HCT116 (cell line): ENCODE measurements at regions not wholly inside any gene's neighbourhood (a gene's known extent, or its start where the extent isn't known, plus 50 kb on each side); places are given as distances from the start of the nearest gene placed in this dataset.

Source experiments
- ATAC-seq: fragments of 200-7000 bp; cut with Tn5 transposase; 2 replicates; pipeline ENCODE4 v1.9.1; 2020; ENCODE audit warnings: mild to moderate bottlenecking, moderate library complexity
- BruUV-seq: library from RNA; stranded (reverse); fragments of 400-500 nt; replicated peaks from 2 replicates; lab custom pipeline; 2021; lab: Mats Ljungman, UMichigan
- CTCF ChIA-PET: fragments of 300-600 bp; sonication (Branson Sonifier 250); formaldehyde crosslinking; loops from one replicate; lab custom pipeline; 2021; ENCODE audit warnings: antibody characterized with exemption; lab: Charles Lee
- POLR2A ChIA-PET: fragments of 300-600, 350-600 bp; sonication (Branson Sonifier 250); formaldehyde crosslinking; loops from one replicate; lab custom pipeline; 2021; ENCODE audit warnings: antibody characterized with exemption; lab: Charles Lee
- RAD21 ChIA-PET, 2 experiments: fragments of 300-600 bp; sonication (Branson Sonifier 250); formaldehyde crosslinking; loops; one replicate each; lab custom pipeline; 2023; ENCODE audit warnings: low total read pairs in 2 of 2; ENCODE audit not compliant: uncharacterized antibody in 2 of 2, unreplicated experiment in 2 of 2, low non-redundant PET in 1 of 2; lab: Charles Lee
- DNase-seq: peaks from one replicate; pipeline ENCODE4 v3.0.0-alpha.2; 2010; ENCODE audit warnings: low read depth, low spot score
- H2AFZ ChIP-seq: fragments of 200-600 bp; shearing (Covaris generic), sonication (generic); 2 replicates; pipeline ENCODE4 v1.6.1; 2017; ENCODE audit warnings: low read depth, mixed run types, mixed read lengths, antibody characterized with exemption, low read length; ENCODE audit not compliant: poor library complexity, severe bottlenecking
- H3K27ac ChIP-seq: 2 replicates; pipeline ENCODE4 v1.5.1; 2012; ENCODE audit warnings: low read depth, low read length
- H3K27me3 ChIP-seq: fragments of 200-600 bp; sonication (generic); 2 replicates; pipeline ENCODE4 v1.6.1; 2016; ENCODE audit warnings: mixed run types, low read length, mixed read lengths; ENCODE audit not compliant: insufficient read depth
- H3K36me3 ChIP-seq, 2 experiments: fragments of 200-500 bp in 1 of 2; fragments of 200-600 bp in 1 of 2; sonication (Bioruptor generic) in 1 of 2; sonication (generic) in 1 of 2; 2 replicates each; pipeline versions ENCODE4 v1.5.1 to v1.6.1; 2014 to 2016; ENCODE audit warnings: low read length in 2 of 2, inconsistent platforms in 1 of 2, mixed read lengths in 1 of 2, mixed run types in 1 of 2; ENCODE audit not compliant: insufficient read depth in 2 of 2, control insufficient read depth in 1 of 2
- H3K4me1 ChIP-seq, 2 experiments: fragments of 200-600 bp in 1 of 2; sonication (generic) in 1 of 2; 2 replicates each; pipeline versions ENCODE4 v1.5.1 to v1.6.1; 2012 to 2017; ENCODE audit warnings: low read length in 2 of 2, inconsistent platforms in 1 of 2, mild to moderate bottlenecking in 1 of 2, mixed read lengths in 1 of 2, mixed run types in 1 of 2, moderate library complexity in 1 of 2; ENCODE audit not compliant: insufficient read depth in 2 of 2, control insufficient read depth in 1 of 2
- H3K4me2 ChIP-seq: fragments of 200-600 bp; sonication (generic); 2 replicates; pipeline ENCODE4 v1.6.1; 2017; ENCODE audit warnings: mixed run types, low read length, mixed read lengths
- H3K4me3 ChIP-seq, 2 experiments: fragments of 200-600 bp in 1 of 2; sonication (generic) in 1 of 2; replicated peaks in 1 of 2; 2 replicates each; pipeline ENCODE4 v1.5.1; 2011 to 2016; ENCODE audit warnings: low read length in 2 of 2, control low read depth in 1 of 2, low read depth in 1 of 2, mild to moderate bottlenecking in 1 of 2, mixed read lengths in 1 of 2, mixed run types in 1 of 2
- H3K79me2 ChIP-seq: fragments of 200-600 bp; sonication (generic); 2 replicates; pipeline ENCODE4 v1.6.1; 2017; ENCODE audit warnings: mild to moderate bottlenecking, mixed run types, low read length, moderate library complexity, mixed read lengths; ENCODE audit not compliant: insufficient read depth
- H3K9ac ChIP-seq: fragments of 200-600 bp; sonication (generic); 2 replicates; pipeline ENCODE4 v1.6.1; 2016; ENCODE audit warnings: low read length, mixed read lengths
- H3K9me2 ChIP-seq: fragments of 200-600 bp; sonication (generic), shearing (Covaris generic); 2 replicates; pipeline ENCODE4 v1.6.1; 2017; ENCODE audit warnings: mixed run types, mild to moderate bottlenecking, moderate library complexity; ENCODE audit not compliant: insufficient read depth
- H3K9me3 ChIP-seq, 2 experiments: fragments of 200-500 bp in 1 of 2; fragments of 200-600 bp in 1 of 2; sonication (Bioruptor generic) in 1 of 2; sonication (generic) in 1 of 2; 2 replicates each; pipeline ENCODE4 v1.6.1; 2014 to 2017; ENCODE audit warnings: low read length in 2 of 2, mixed read lengths in 2 of 2, inconsistent platforms in 1 of 2, low read depth in 1 of 2, mild to moderate bottlenecking in 1 of 2, mixed run types in 1 of 2, moderate library complexity in 1 of 2; ENCODE audit not compliant: control insufficient read depth in 1 of 2, insufficient read depth in 1 of 2
- H4K20me1 ChIP-seq: fragments of 200-600 bp; sonication (generic), shearing (Covaris generic); 2 replicates; pipeline ENCODE4 v1.6.1; 2017; ENCODE audit warnings: mixed run types, mild to moderate bottlenecking, moderate library complexity; ENCODE audit not compliant: insufficient read depth
- CBX3 ChIP-seq: IDR thresholded peaks from 2 replicates; pipeline ENCODE4 v1.6.1; 2012; ENCODE audit warnings: low read depth
- CEBPB ChIP-seq: IDR thresholded peaks from 2 replicates; pipeline ENCODE4 v1.6.1; 2012; ENCODE audit warnings: low read depth
- ELF1 ChIP-seq: IDR thresholded peaks from 2 replicates; pipeline ENCODE4 v1.6.1; 2012; ENCODE audit warnings: low read depth, borderline replicate concordance
- EZH2phosphoT487 ChIP-seq: fragments of 200-600 bp; IDR thresholded peaks from 2 replicates; pipeline ENCODE4 v1.6.1; 2018; ENCODE audit warnings: antibody characterized with exemption, borderline replicate concordance
- POLR2A ChIP-seq: IDR thresholded peaks from 2 replicates; pipeline ENCODE4 v1.7.0; 2011; ENCODE audit warnings: borderline replicate concordance; ENCODE audit not compliant: insufficient read depth, insufficient read length; ENCODE audit errors: extremely low read depth
- SP1 ChIP-seq: IDR thresholded peaks from 2 replicates; pipeline ENCODE4 v1.6.1; 2012; ENCODE audit warnings: low read depth
- YY1 ChIP-seq: IDR thresholded peaks from 2 replicates; pipeline ENCODE4 v1.6.1; 2011; ENCODE audit warnings: low read length, low read depth, moderate library complexity, mild to moderate bottlenecking; ENCODE audit not compliant: insufficient replicate concordance; ENCODE audit errors: extremely low read depth
- ZFX ChIP-seq: fragments of 450-650 bp; IDR thresholded peaks from 2 replicates; pipeline ENCODE4 v1.6.1; 2017
- intact Hi-C: fragments of 100-400 bp; cut with micrococcal nuclease; formaldehyde crosslinking; loops from 2 replicates; pipeline ENCODE4 v1.10.0; 2022
- TF ChIP-seq, protein P1 (sequence below): IDR thresholded peaks from 2 replicates; pipeline ENCODE4 v1.6.1; 2011; ENCODE audit warnings: mild to moderate bottlenecking, low read length, moderate library complexity; ENCODE audit not compliant: insufficient replicate concordance; ENCODE audit errors: extremely low read depth
- TF ChIP-seq, protein P2 (sequence below): IDR thresholded peaks from 2 replicates; pipeline ENCODE4 v1.6.1; 2012

DNA sequence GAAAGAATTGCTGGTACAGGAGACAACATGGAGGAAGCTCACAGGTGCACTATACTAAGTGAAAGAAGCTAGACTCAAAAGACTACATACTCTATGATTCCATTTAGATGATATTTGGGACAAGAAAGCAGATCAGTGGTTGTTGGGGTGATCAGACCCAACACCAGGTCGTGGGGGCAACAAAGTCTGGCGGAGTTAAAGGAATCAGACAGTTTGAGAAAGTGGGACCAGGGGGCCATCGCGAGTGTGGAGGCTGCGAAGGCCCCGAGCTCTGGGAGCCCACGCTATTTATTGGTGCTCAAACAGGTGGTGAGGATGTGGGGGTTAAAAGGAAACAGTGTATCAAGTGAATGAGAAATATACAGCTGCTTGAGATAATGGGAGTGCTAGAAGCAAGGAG lies 282.8 kb upstream of the SGK1 start:
- no peaks in the 10 kb centered on the region for H3K79me2 ChIP-seq
- ChIA-PET POLR2A (no interaction called here), CTCF (no interaction called here), RAD21 (no interaction called here)
- H3K4me2 ChIP-seq, result no peak overlapping the region
- H3K4me3 ChIP-seq, result no peak overlapping the region
- no peak overlapping the region for H3K27ac ChIP-seq
- H3K9me3 ChIP-seq, result peaks cover 5 to 6% of the 10 kb centered on the region in 2 experiments; a peak in 2 of 4 replicates
- no peaks in the 10 kb centered on the region for H4K20me1 ChIP-seq
- DNase-seq, result no peak
- H2AFZ ChIP-seq, result no peak overlapping the region
- ATAC-seq, result no peak
- H3K36me3 ChIP-seq, result no peaks in the 10 kb centered on the region
- intact Hi-C loops, result no loop called here
- no peaks in the 10 kb centered on the region for H3K9me2 ChIP-seq
- TF ChIP-seq POLR2A (no peak), CBX3 (0 out of 2 replicates have a peak, but pooled peaks have one; percentile 17)
- no peaks in the 10 kb centered on the region for H3K27me3 ChIP-seq
- no peak overlapping the region for H3K9ac ChIP-seq
- no peaks in the 10 kb centered on the region for H3K4me1 ChIP-seq
- BruUV-seq, result no TSS peak

DNA sequence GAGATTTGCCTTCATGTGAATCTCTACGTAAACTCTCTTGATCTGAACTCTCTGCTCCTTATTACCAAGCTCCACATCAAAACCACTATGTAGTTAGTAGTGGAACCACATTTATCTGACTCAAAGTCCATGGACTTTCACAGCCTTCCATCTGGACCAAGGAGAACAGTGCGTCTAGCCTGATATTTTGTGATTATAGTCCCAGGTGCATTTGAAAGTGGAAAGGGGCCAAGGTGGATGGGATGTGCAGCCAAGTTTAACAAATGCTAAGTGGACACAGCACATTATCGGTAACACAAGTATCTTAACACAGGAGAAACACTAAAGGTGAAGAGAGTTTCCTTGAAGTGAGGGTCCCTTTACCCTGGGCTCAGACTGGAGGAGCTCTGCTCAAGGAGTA lies 281.2 kb upstream of the SGK1 start:
- H3K27ac ChIP-seq, result no peak overlapping the region
- peaks cover 5 to 6% of the 10 kb centered on the region in 2 experiments; a peak in 2 of 4 replicates for H3K9me3 ChIP-seq
- no peak for ATAC-seq
- BruUV-seq, result no TSS peak
- no peaks in the 10 kb centered on the region for H3K4me1 ChIP-seq
- CTCF ChIA-PET, result no interaction called here
- POLR2A ChIA-PET, result no interaction called here
- H3K4me2 ChIP-seq, result no peak overlapping the region
- TF ChIP-seq YY1, result no peak
- no peak for TF ChIP-seq SP1
- no peak for TF ChIP-seq POLR2A
- no peak for TF ChIP-seq ELF1
- TF ChIP-seq EZH2phosphoT487, result no peak
- TF ChIP-seq, protein P1, sequence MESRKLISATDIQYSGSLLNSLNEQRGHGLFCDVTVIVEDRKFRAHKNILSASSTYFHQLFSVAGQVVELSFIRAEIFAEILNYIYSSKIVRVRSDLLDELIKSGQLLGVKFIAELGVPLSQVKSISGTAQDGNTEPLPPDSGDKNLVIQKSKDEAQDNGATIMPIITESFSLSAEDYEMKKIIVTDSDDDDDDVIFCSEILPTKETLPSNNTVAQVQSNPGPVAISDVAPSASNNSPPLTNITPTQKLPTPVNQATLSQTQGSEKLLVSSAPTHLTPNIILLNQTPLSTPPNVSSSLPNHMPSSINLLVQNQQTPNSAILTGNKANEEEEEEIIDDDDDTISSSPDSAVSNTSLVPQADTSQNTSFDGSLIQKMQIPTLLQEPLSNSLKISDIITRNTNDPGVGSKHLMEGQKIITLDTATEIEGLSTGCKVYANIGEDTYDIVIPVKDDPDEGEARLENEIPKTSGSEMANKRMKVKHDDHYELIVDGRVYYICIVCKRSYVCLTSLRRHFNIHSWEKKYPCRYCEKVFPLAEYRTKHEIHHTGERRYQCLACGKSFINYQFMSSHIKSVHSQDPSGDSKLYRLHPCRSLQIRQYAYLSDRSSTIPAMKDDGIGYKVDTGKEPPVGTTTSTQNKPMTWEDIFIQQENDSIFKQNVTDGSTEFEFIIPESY, result no peak
- TF ChIP-seq, protein P2, sequence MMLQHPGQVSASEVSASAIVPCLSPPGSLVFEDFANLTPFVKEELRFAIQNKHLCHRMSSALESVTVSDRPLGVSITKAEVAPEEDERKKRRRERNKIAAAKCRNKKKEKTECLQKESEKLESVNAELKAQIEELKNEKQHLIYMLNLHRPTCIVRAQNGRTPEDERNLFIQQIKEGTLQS, result no peak
- TF ChIP-seq ZFX, result no peak
- TF ChIP-seq CEBPB, result no peak
- TF ChIP-seq, all 23 proteins: peak for 0
- Histone ChIP-seq H3K36me3 (no peaks in the 10 kb centered on the region), H3K4me3 (no peak overlapping the region), H3K79me2 (no peaks in the 10 kb centered on the region), H3K9me2 (no peaks in the 10 kb centered on the region), H4K20me1 (no peaks in the 10 kb centered on the region), H3K27me3 (no peaks in the 10 kb centered on the region), H3K9ac (no peak overlapping the region), H2AFZ (no peak overlapping the region)
- RAD21 ChIA-PET, result no interaction called here
- intact Hi-C loops, result no loop called here
- no peak for DNase-seq
